Endothelial cell of umbilical vein (primary cell): ENCODE measurements at regions not wholly inside any gene's neighbourhood (a gene's known extent, or its start where the extent isn't known, plus 50 kb on each side); places are given as distances from the start of the nearest gene placed in this dataset.

Experiments
- BruUV-seq: library from RNA; stranded (reverse); fragments of 400-500 nt; replicated peaks from 2 replicates; lab custom pipeline; 2021; lab: Mats Ljungman, UMichigan
- CTCF ChIA-PET: fragments of 300-600, 350-600 bp; sonication (Branson Sonifier 250); formaldehyde crosslinking; loops from one replicate; lab custom pipeline; 2021; ENCODE audit warnings: antibody characterized with exemption, inconsistent platforms; lab: Charles Lee
- POLR2A ChIA-PET: fragments of 300-600, 350-600 bp; sonication (Branson Sonifier 250); formaldehyde crosslinking; loops from one replicate; lab custom pipeline; 2021; ENCODE audit warnings: antibody characterized with exemption, inconsistent platforms; lab: Charles Lee
- DNase-seq: peaks from one replicate; pipeline ENCODE4 v3.0.0-alpha.2; 2011; ENCODE audit warnings: low read depth, low spot score
- FAIRE-seq: peaks from 2 replicates; lab custom pipeline; 2011; peaks lifted over from hg19 to GRCh38; lab: Jason Lieb, UNC
- H2AFZ ChIP-seq: 2 replicates; pipeline ENCODE4 v1.6.0; 2012; ENCODE audit warnings: low read depth, low read length, control low read depth, inconsistent platforms
- H3K27ac ChIP-seq: 2 replicates; pipeline ENCODE4 v1.5.1; 2011; ENCODE audit warnings: low read depth, mild to moderate bottlenecking, control low read depth, low read length, moderate library complexity; ENCODE audit not compliant: insufficient read depth
- H3K27me3 ChIP-seq, 2 experiments: 2 replicates each; pipeline versions ENCODE4 v1.6.0 to v1.6.1; 2011; ENCODE audit warnings: low read length in 2 of 2, mixed read lengths in 1 of 2; ENCODE audit not compliant: control insufficient read depth in 2 of 2, insufficient read depth in 2 of 2
- H3K36me3 ChIP-seq, 2 experiments: 2 replicates in 1 of 2; 3 replicates in 1 of 2; pipeline ENCODE4 v1.5.1; 2011; ENCODE audit warnings: low read length in 2 of 2, mild to moderate bottlenecking in 1 of 2, moderate library complexity in 1 of 2; ENCODE audit not compliant: control insufficient read depth in 2 of 2, insufficient read depth in 2 of 2; ENCODE audit errors: extremely low read depth in 1 of 2
- H3K4me1 ChIP-seq: 3 replicates; pipeline ENCODE4 v1.5.1; 2011; ENCODE audit warnings: mild to moderate bottlenecking, low read length; ENCODE audit not compliant: control insufficient read depth, insufficient read depth; ENCODE audit errors: extremely low read depth
- H3K4me2 ChIP-seq: 2 replicates; pipeline ENCODE4 v1.6.1; 2011; ENCODE audit warnings: low read length, control low read depth, mixed read lengths; ENCODE audit not compliant: insufficient read depth
- H3K4me3 ChIP-seq, 3 experiments: fragments of 200-600 bp in 1 of 3; sonication (generic), shearing (Covaris generic) in 1 of 3; replicated peaks in 1 of 3; 2 replicates each; pipeline ENCODE4 v1.5.1; 2011 to 2016; ENCODE audit warnings: control low read depth in 3 of 3, low read length in 3 of 3, mild to moderate bottlenecking in 2 of 3, inconsistent platforms in 1 of 3, low read depth in 1 of 3, moderate library complexity in 1 of 3; ENCODE audit not compliant: insufficient read depth in 1 of 3
- H3K79me2 ChIP-seq: 2 replicates; pipeline ENCODE4 v1.6.0; 2012; ENCODE audit warnings: low read length, inconsistent platforms; ENCODE audit not compliant: control insufficient read depth, insufficient read depth
- H3K9ac ChIP-seq: replicated peaks from 2 replicates; pipeline ENCODE3; 2011; ENCODE audit warnings: low read length, control low read depth; ENCODE audit not compliant: insufficient read depth; ENCODE audit errors: extremely low read depth
- H3K9me1 ChIP-seq: replicated peaks from 3 replicates; pipeline ENCODE4 v1.6.0; 2011; ENCODE audit warnings: mild to moderate bottlenecking, low read length; ENCODE audit not compliant: control insufficient read depth, insufficient read depth; ENCODE audit errors: extremely low read depth
- H3K9me3 ChIP-seq: replicated peaks from 2 replicates; pipeline ENCODE4 v1.5.1; 2012; ENCODE audit warnings: low read length, inconsistent platforms; ENCODE audit not compliant: control insufficient read depth, insufficient read depth
- H4K20me1 ChIP-seq: replicated peaks from 2 replicates; pipeline ENCODE3; 2011; ENCODE audit warnings: mild to moderate bottlenecking, low read length; ENCODE audit not compliant: control insufficient read depth, insufficient read depth; ENCODE audit errors: extremely low read depth
- EZH2 ChIP-seq: IDR thresholded peaks from 2 replicates; pipeline ENCODE4 v1.6.1; 2012; ENCODE audit warnings: borderline replicate concordance, low read depth, mild to moderate bottlenecking, moderate library complexity, low read length, inconsistent platforms; ENCODE audit not compliant: severe bottlenecking
- FOS ChIP-seq: IDR thresholded peaks from 2 replicates; pipeline ENCODE4 v1.6.1; 2011; ENCODE audit warnings: mild to moderate bottlenecking, low read length, moderate library complexity, borderline replicate concordance; ENCODE audit not compliant: insufficient read depth
- GATA2 ChIP-seq: IDR thresholded peaks from 2 replicates; pipeline ENCODE4 v1.7.0; 2011; ENCODE audit warnings: low read depth, mild to moderate bottlenecking, moderate library complexity, mixed read lengths, low read length; ENCODE audit not compliant: insufficient read length, insufficient read depth
- JUN ChIP-seq: IDR thresholded peaks from 2 replicates; pipeline ENCODE4 v1.6.1; 2011; ENCODE audit warnings: borderline replicate concordance, low read depth; ENCODE audit not compliant: insufficient read length, insufficient read depth
- MYC ChIP-seq: IDR thresholded peaks from one replicate; pipeline ENCODE4 v1.6.1; 2011; ENCODE audit warnings: mild to moderate bottlenecking, low read depth, low read length
- POLR2A ChIP-seq: IDR thresholded peaks from 2 replicates; pipeline ENCODE4 v1.6.1; 2012; ENCODE audit warnings: low read depth, mild to moderate bottlenecking, control low read depth, low read length
- POLR2AphosphoS5 ChIP-seq: IDR thresholded peaks from 2 replicates; pipeline ENCODE4 v1.6.1; 2012; ENCODE audit warnings: low read depth, mild to moderate bottlenecking, control low read depth, low read length, moderate library complexity; ENCODE audit not compliant: insufficient read depth
- dilution Hi-C: fragments of 300-500 bp; cut with MboI; formaldehyde crosslinking; loops from one replicate; pipeline ENCODE4 v1.15.0; 2019; ENCODE audit warnings: low sequenced_read_pairs; ENCODE audit not compliant: extremely low pct_ligation_motif_present
- intact Hi-C: fragments of 100-400 bp; cut with micrococcal nuclease; formaldehyde crosslinking; loops from one replicate; pipeline ENCODE4 v1.10.0; 2022
- TF ChIP-seq, protein P1 (sequence below), 2 donors: IDR thresholded peaks; 1 replicate in 1 of 2; 2 replicates in 1 of 2; pipeline ENCODE4 v1.5.1; 2011; ENCODE audit warnings: low read length in 2 of 2, mild to moderate bottlenecking in 2 of 2, moderate library complexity in 2 of 2, control low read depth in 1 of 2, inconsistent platforms in 1 of 2, low read depth in 1 of 2; ENCODE audit not compliant: insufficient read depth in 1 of 2; ENCODE audit errors: extremely low read depth in 1 of 2
- TF ChIP-seq, protein P2 (sequence below): IDR thresholded peaks from 2 replicates; pipeline ENCODE4 v1.6.1; 2011; ENCODE audit not compliant: insufficient read depth, insufficient read length

DNA sequence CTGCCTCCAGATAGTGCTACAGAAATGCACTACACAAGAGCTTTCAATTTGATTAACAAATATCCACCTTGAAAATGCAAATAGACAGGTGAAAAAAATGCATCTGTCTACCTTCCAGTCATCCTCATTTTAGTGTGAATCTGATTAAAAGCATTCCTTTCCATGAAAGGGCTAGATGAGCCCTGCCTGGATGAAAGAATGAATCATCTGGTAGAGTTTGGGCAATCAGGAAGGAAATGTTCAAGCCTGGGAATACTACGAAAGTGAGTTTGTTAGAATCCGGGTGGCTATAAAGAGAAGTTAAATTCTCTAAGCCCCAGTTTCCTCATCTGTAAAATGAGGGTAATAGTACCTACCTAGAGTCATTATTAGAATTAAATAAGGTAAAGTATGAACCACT lies 142.6 kb downstream of the FAM114A2 start:
- H2AFZ ChIP-seq = no peak overlapping the region
- H3K4me3 ChIP-seq = no peak overlapping the region
- H3K9me3 ChIP-seq = no peaks in the 10 kb centered on the region
- no peaks in the 10 kb centered on the region for H4K20me1 ChIP-seq
- H3K9ac ChIP-seq = no peak overlapping the region
- H3K4me1 ChIP-seq = no peaks in the 10 kb centered on the region
- TF ChIP-seq MYC (no peak), GATA2 (no peak), POLR2A (no peak), POLR2AphosphoS5 (no peak), JUN (no peak), EZH2 (no peak), FOS (no peak)
- TF ChIP-seq, protein P1, sequence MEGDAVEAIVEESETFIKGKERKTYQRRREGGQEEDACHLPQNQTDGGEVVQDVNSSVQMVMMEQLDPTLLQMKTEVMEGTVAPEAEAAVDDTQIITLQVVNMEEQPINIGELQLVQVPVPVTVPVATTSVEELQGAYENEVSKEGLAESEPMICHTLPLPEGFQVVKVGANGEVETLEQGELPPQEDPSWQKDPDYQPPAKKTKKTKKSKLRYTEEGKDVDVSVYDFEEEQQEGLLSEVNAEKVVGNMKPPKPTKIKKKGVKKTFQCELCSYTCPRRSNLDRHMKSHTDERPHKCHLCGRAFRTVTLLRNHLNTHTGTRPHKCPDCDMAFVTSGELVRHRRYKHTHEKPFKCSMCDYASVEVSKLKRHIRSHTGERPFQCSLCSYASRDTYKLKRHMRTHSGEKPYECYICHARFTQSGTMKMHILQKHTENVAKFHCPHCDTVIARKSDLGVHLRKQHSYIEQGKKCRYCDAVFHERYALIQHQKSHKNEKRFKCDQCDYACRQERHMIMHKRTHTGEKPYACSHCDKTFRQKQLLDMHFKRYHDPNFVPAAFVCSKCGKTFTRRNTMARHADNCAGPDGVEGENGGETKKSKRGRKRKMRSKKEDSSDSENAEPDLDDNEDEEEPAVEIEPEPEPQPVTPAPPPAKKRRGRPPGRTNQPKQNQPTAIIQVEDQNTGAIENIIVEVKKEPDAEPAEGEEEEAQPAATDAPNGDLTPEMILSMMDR (IDR thresholded peaks at IDR 0.05; ENCODE audit: extremely low read depth in 1 of 2, insufficient read depth in 1 of 2, low read depth in 1 of 2, low read length in 2 of 2) = no peak
- TF ChIP-seq, protein P2, sequence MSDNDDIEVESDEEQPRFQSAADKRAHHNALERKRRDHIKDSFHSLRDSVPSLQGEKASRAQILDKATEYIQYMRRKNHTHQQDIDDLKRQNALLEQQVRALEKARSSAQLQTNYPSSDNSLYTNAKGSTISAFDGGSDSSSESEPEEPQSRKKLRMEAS = no peak
- DNase-seq (no peak), FAIRE-seq (no peak)
- no peak overlapping the region for H3K27ac ChIP-seq
- H3K79me2 ChIP-seq = no peaks in the 10 kb centered on the region
- no TSS peak for BruUV-seq
- ChIA-PET POLR2A (no interaction called here), CTCF (no interaction called here)
- dilution Hi-C loops (no loop called here), intact Hi-C loops (no loop called here)
- H3K4me2 ChIP-seq = no peak overlapping the region
- no peaks in the 10 kb centered on the region for H3K36me3 ChIP-seq
- H3K27me3 ChIP-seq = no peaks in the 10 kb centered on the region
- no peaks in the 10 kb centered on the region for H3K9me1 ChIP-seq
